ENCODE measurements at regions not wholly inside any gene's neighbourhood (a gene's known extent, or its start where the extent isn't known, plus 50 kb on each side); places are given as distances from the start of the nearest gene placed in this dataset.

DNA sequence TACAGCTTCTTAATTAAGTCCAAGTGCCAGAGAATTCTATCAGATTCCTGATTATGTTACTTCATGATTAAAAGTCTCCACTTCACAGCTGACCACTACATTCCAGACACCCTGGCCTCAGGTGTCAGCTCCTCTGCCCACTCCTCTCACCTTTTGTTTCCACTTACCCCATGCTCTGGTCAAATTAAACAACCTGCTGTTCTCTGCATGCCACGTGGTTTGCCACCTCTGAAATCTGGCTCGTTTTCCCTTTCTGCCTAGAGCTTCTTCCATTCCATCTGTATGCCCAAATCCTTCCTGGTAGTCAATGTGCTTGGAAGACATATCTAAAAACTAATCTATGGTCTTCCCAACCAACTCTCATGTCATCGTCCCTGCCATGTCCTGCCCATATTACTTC is 158.6 kb downstream of the ICE1 start (continued):
- TF ChIP-seq, protein P1, sequence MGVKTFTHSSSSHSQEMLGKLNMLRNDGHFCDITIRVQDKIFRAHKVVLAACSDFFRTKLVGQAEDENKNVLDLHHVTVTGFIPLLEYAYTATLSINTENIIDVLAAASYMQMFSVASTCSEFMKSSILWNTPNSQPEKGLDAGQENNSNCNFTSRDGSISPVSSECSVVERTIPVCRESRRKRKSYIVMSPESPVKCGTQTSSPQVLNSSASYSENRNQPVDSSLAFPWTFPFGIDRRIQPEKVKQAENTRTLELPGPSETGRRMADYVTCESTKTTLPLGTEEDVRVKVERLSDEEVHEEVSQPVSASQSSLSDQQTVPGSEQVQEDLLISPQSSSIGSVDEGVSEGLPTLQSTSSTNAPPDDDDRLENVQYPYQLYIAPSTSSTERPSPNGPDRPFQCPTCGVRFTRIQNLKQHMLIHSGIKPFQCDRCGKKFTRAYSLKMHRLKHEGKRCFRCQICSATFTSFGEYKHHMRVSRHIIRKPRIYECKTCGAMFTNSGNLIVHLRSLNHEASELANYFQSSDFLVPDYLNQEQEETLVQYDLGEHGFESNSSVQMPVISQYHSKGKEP (tag by site-specific recombination; IDR thresholded peaks at IDR 0.05): no peak
- TF ChIP-seq, protein P2, sequence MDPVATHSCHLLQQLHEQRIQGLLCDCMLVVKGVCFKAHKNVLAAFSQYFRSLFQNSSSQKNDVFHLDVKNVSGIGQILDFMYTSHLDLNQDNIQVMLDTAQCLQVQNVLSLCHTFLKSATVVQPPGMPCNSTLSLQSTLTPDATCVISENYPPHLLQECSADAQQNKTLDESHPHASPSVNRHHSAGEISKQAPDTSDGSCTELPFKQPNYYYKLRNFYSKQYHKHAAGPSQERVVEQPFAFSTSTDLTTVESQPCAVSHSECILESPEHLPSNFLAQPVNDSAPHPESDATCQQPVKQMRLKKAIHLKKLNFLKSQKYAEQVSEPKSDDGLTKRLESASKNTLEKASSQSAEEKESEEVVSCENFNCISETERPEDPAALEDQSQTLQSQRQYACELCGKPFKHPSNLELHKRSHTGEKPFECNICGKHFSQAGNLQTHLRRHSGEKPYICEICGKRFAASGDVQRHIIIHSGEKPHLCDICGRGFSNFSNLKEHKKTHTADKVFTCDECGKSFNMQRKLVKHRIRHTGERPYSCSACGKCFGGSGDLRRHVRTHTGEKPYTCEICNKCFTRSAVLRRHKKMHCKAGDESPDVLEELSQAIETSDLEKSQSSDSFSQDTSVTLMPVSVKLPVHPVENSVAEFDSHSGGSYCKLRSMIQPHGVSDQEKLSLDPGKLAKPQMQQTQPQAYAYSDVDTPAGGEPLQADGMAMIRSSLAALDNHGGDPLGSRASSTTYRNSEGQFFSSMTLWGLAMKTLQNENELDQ (tag by site-specific recombination; IDR thresholded peaks at IDR 0.05; ENCODE audit: low read depth): no peak
- TF ChIP-seq ZNF16 (tag by site-specific recombination; IDR thresholded peaks at IDR 0.05; ENCODE audit: low read depth) (no peak), ZNF423 (tag by site-specific recombination; IDR thresholded peaks at IDR 0.05) (no peak)

DNA sequence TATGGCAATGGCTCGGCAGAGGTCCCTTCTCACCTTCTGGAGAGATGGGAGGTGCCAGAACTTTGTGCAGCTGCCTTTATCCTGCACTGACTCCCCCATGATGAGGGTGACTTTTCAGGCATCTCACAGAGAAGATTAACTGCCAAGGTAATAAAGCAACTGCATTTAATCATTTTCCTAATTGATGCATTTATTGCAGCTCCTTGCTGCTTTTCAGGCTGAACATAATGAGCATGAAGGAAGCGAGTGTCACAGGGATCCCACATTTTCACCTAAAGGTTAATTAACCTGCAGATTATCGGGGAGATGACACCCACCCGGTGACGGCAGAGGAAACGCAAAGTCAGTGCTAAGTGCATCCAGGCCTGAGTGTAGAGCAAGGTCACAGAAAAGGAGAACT is 154.3 kb downstream of the ICE1 start:
- ChIA-PET CTCF (no interaction called here), POLR2A (interaction anchor here (0.6 kb wide), 1 partner anchor 375 kb away, joined by 6 read pairs; no protein-coding TSS in a partner anchor)
- TF ChIP-seq KLF1 (tag by site-specific recombination; IDR thresholded peaks at IDR 0.05): no peak
- H3K4me3 ChIP-seq (ENCODE audit: low read depth, low read length): no peak overlapping the region
- no peaks in the 10 kb centered on the region for H3K36me3 ChIP-seq (ENCODE audit: control insufficient read depth in 2 of 2, insufficient read depth in 1 of 2, low read length in 2 of 2)
- H3K9me3 ChIP-seq (ENCODE audit: control insufficient read depth, insufficient read depth, low read depth, low read length): no peaks in the 10 kb centered on the region
- no peaks in the 10 kb centered on the region for H3K4me1 ChIP-seq (ENCODE audit: control insufficient read depth, insufficient read depth, low read length)
- no peak overlapping the region for H3K27ac ChIP-seq (ENCODE audit: extremely low read depth, low read depth, low read length)

DNA sequence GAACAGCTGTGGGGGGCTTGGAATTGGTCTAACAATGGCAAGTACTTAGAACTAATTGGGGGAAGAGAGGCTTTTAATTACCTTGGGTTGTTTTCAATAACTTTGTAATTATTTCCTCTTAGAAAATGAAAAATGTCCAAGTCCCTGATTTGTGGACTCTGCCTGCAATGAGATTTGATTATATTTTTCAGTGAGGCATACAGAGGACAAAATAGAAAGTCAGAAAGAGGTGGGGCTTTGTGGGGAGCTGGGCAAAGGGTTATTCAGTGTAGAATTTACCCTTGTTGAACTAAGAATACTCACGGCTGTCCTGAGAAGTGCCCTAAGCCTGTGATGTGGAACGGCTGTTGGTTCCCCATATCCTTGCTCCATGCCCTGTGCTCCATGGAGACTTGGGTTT is 153.0 kb downstream of the ICE1 start:
- ChIA-PET CTCF (interaction anchor here (1.3 kb wide), 1 partner anchor 11 kb away, joined by 3 read pairs; no protein-coding TSS in a partner anchor), POLR2A (no interaction called here)

DNA sequence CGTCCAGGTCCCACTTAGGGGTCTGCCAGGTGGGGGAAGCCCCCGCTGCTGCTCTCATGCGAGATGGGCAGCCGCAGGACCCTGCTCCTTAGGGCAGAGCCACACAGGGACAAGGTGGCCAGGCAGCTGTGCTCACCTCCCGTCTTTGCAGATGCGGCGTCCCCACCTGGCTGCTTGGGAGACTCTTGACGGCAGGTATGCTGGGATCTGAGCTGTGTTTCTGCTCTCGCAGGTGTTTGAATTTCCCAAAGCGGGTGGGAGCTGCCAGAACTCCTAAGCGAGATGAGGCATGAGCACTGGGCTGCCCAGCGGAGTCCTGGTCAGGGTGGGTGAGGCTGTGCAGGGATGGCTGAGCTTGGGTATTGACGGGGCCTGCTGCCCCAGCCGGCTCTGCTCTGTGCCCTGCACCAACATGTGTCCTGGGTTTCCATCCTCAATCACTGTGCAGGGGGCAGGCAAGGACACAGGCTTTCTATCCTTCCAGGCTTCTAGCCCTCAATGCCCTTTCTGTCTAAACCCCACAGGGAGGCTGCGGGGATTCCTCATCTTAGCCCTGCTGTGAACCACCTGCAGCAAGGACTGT is 151.4 kb downstream of the ICE1 start:
- no peak overlapping the region for H3K4me3 ChIP-seq (ENCODE audit: low read depth, low read length)
- no peaks in the 10 kb centered on the region for H3K9me3 ChIP-seq (ENCODE audit: control insufficient read depth, insufficient read depth, low read depth, low read length)
- H3K4me1 ChIP-seq (ENCODE audit: control insufficient read depth, insufficient read depth, low read length): no peaks in the 10 kb centered on the region
- H3K36me3 ChIP-seq (ENCODE audit: control insufficient read depth in 2 of 2, insufficient read depth in 1 of 2, low read length in 2 of 2): no peaks in the 10 kb centered on the region
- H3K27ac ChIP-seq (ENCODE audit: extremely low read depth, low read depth, low read length): no peak overlapping the region
- ChIA-PET CTCF (interaction anchor here (0.5 kb wide), 1 partner anchor 24 kb away, joined by 3 read pairs; no protein-coding TSS in a partner anchor), POLR2A (no interaction called here)
- TF ChIP-seq, protein P3, sequence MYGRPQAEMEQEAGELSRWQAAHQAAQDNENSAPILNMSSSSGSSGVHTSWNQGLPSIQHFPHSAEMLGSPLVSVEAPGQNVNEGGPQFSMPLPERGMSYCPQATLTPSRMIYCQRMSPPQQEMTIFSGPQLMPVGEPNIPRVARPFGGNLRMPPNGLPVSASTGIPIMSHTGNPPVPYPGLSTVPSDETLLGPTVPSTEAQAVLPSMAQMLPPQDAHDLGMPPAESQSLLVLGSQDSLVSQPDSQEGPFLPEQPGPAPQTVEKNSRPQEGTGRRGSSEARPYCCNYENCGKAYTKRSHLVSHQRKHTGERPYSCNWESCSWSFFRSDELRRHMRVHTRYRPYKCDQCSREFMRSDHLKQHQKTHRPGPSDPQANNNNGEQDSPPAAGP (tag by site-specific recombination; IDR thresholded peaks at IDR 0.05): no peak
- TF ChIP-seq ZBTB20 (tag by site-specific recombination; IDR thresholded peaks at IDR 0.05) (no peak), MYNN (tag by site-specific recombination; IDR thresholded peaks at IDR 0.05; ENCODE audit: borderline replicate concordance) (no peak), TCF7L2 (IDR thresholded peaks at IDR 0.05; ENCODE audit: borderline replicate concordance, low read depth, low read length) (no peak), SP7 (tag by site-specific recombination; IDR thresholded peaks at IDR 0.05) (no peak), ZNF239 (tag by site-specific recombination; IDR thresholded peaks at IDR 0.05) (no peak), ZNF510 (tag by site-specific recombination; IDR thresholded peaks at IDR 0.05; ENCODE audit: insufficient replicate concordance) (no peak), ZNF843 (tag by site-specific recombination; IDR thresholded peaks at IDR 0.05) (no peak), ZBTB1 (tag by site-specific recombination; IDR thresholded peaks at IDR 0.05) (no peak), OSR2 (tag by site-specific recombination; IDR thresholded peaks at IDR 0.05) (no peak), SP2 (tag by site-specific recombination; IDR thresholded peaks at IDR 0.05) (no peak)
- TF ChIP-seq, protein P4, sequence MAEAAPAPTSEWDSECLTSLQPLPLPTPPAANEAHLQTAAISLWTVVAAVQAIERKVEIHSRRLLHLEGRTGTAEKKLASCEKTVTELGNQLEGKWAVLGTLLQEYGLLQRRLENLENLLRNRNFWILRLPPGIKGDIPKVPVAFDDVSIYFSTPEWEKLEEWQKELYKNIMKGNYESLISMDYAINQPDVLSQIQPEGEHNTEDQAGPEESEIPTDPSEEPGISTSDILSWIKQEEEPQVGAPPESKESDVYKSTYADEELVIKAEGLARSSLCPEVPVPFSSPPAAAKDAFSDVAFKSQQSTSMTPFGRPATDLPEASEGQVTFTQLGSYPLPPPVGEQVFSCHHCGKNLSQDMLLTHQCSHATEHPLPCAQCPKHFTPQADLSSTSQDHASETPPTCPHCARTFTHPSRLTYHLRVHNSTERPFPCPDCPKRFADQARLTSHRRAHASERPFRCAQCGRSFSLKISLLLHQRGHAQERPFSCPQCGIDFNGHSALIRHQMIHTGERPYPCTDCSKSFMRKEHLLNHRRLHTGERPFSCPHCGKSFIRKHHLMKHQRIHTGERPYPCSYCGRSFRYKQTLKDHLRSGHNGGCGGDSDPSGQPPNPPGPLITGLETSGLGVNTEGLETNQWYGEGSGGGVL (tag by site-specific recombination; IDR thresholded peaks at IDR 0.05): no peak
- TF ChIP-seq, protein P5, sequence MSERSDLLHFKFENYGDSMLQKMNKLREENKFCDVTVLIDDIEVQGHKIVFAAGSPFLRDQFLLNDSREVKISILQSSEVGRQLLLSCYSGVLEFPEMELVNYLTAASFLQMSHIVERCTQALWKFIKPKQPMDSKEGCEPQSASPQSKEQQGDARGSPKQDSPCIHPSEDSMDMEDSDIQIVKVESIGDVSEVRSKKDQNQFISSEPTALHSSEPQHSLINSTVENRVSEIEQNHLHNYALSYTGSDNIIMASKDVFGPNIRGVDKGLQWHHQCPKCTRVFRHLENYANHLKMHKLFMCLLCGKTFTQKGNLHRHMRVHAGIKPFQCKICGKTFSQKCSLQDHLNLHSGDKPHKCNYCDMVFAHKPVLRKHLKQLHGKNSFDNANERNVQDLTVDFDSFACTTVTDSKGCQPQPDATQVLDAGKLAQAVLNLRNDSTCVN (tag by site-specific recombination; optimal IDR thresholded peaks at IDR 0.05): no peak
- TF ChIP-seq, protein P6, sequence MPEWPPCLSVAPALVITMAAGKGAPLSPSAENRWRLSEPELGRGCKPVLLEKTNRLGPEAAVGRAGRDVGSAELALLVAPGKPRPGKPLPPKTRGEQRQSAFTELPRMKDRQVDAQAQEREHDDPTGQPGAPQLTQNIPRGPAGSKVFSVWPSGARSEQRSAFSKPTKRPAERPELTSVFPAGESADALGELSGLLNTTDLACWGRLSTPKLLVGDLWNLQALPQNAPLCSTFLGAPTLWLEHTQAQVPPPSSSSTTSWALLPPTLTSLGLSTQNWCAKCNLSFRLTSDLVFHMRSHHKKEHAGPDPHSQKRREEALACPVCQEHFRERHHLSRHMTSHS (tag by site-specific recombination; IDR thresholded peaks at IDR 0.05): no peak

More for the DNA sequence above, 153.0 kb downstream of the ICE1 start:
- Histone ChIP-seq H3K36me3 (ENCODE audit: control insufficient read depth in 2 of 2, insufficient read depth in 1 of 2, low read length in 2 of 2) (no peaks in the 10 kb centered on the region), H3K4me3 (ENCODE audit: low read depth, low read length) (no peak overlapping the region), H3K9me3 (ENCODE audit: control insufficient read depth, insufficient read depth, low read depth, low read length) (no peaks in the 10 kb centered on the region), H3K27ac (ENCODE audit: extremely low read depth, low read depth, low read length) (no peak overlapping the region), H3K4me1 (ENCODE audit: control insufficient read depth, insufficient read depth, low read length) (no peaks in the 10 kb centered on the region)
- peak; percentile 90 for TF ChIP-seq ZNF529 (tag by site-specific recombination; IDR thresholded peaks at IDR 0.05; ENCODE audit: insufficient replicate concordance)
- no peak for TF ChIP-seq ZNF16 (tag by site-specific recombination; IDR thresholded peaks at IDR 0.05; ENCODE audit: low read depth)
